Keratinocyte (primary cell): ENCODE measurements at regions not wholly inside any gene's neighbourhood (a gene's known extent, or its start where the extent isn't known, plus 50 kb on each side); places are given as distances from the start of the nearest gene placed in this dataset.

Experiments used
- DNase-seq: peaks from one replicate; pipeline ENCODE4 v3.0.0-alpha.2; 2011; ENCODE audit warnings: low read depth, missing footprints, low spot score
- FAIRE-seq: peaks from 2 replicates; lab custom pipeline; 2011; peaks lifted over from hg19 to GRCh38; lab: Jason Lieb, UNC
- H2AFZ ChIP-seq: 2 replicates; pipeline ENCODE4 v1.6.0; 2012; ENCODE audit warnings: low read length, control low read depth, inconsistent platforms; ENCODE audit not compliant: control insufficient read depth
- H3K27ac ChIP-seq: 2 replicates; pipeline ENCODE4 v1.5.1; 2011; ENCODE audit warnings: low read length; ENCODE audit not compliant: control insufficient read depth, insufficient read depth
- H3K27me3 ChIP-seq: 3 replicates; pipeline ENCODE4 v1.6.0; 2011; ENCODE audit warnings: low read length; ENCODE audit not compliant: control insufficient read depth, insufficient read depth; ENCODE audit errors: extremely low read depth
- H3K36me3 ChIP-seq, 2 experiments: 2 replicates in 1 of 2; 3 replicates in 1 of 2; pipeline ENCODE4 v1.5.1; 2011; ENCODE audit warnings: low read length in 2 of 2, mild to moderate bottlenecking in 1 of 2; ENCODE audit not compliant: control insufficient read depth in 2 of 2, insufficient read depth in 2 of 2; ENCODE audit errors: extremely low read depth in 1 of 2
- H3K4me1 ChIP-seq: 3 replicates; pipeline ENCODE4 v1.5.1; 2011; ENCODE audit warnings: low read length; ENCODE audit not compliant: control insufficient read depth, insufficient read depth; ENCODE audit errors: extremely low read depth
- H3K4me2 ChIP-seq: 3 replicates; pipeline ENCODE4 v1.6.0; 2011; ENCODE audit warnings: low read depth, low read length; ENCODE audit not compliant: control insufficient read depth, insufficient read depth; ENCODE audit errors: extremely low read depth
- H3K4me3 ChIP-seq, 3 experiments: fragments of 200-600 bp in 1 of 3; sonication (generic) in 1 of 3; 2 replicates in 2 of 3; 3 replicates in 1 of 3; pipeline ENCODE4 v1.5.1; 2011 to 2016; ENCODE audit warnings: low read length in 3 of 3, mild to moderate bottlenecking in 3 of 3, control low read depth in 2 of 3, inconsistent platforms in 1 of 3, low read depth in 1 of 3, mixed read lengths in 1 of 3, mixed run types in 1 of 3, moderate library complexity in 1 of 3; ENCODE audit not compliant: control insufficient read depth in 2 of 3, insufficient read depth in 2 of 3; ENCODE audit errors: extremely low read depth in 1 of 3
- H3K79me2 ChIP-seq: 2 replicates; pipeline ENCODE4 v1.6.0; 2012; ENCODE audit warnings: low read length; ENCODE audit not compliant: control insufficient read depth, insufficient read depth
- H3K9ac ChIP-seq: 3 replicates; pipeline ENCODE4 v1.6.0; 2011; ENCODE audit warnings: low read length; ENCODE audit not compliant: control insufficient read depth, insufficient read depth; ENCODE audit errors: extremely low read depth
- H3K9me1 ChIP-seq: 3 replicates; pipeline ENCODE4 v1.6.0; 2011; ENCODE audit warnings: low read length; ENCODE audit not compliant: control insufficient read depth, insufficient read depth; ENCODE audit errors: extremely low read depth
- H3K9me3 ChIP-seq: 2 replicates; pipeline ENCODE4 v1.5.1; 2012; ENCODE audit warnings: low read depth, low read length; ENCODE audit not compliant: control insufficient read depth
- H4K20me1 ChIP-seq: 3 replicates; pipeline ENCODE4 v1.6.0; 2011; ENCODE audit warnings: low read length; ENCODE audit not compliant: control insufficient read depth, insufficient read depth; ENCODE audit errors: extremely low read depth
- CTCF ChIP-seq, 3 experiments: IDR thresholded peaks in 1 of 3; conservative IDR thresholded peaks in 1 of 3; optimal IDR thresholded peaks in 1 of 3; 2 replicates in 2 of 3; 3 replicates in 1 of 3; pipeline versions ENCODE3 to v1.5.1; 2011; ENCODE audit warnings: low read length in 3 of 3, mild to moderate bottlenecking in 3 of 3, moderate library complexity in 2 of 3, control low read depth in 1 of 3, inconsistent platforms in 1 of 3; ENCODE audit not compliant: insufficient read depth in 2 of 3; ENCODE audit errors: extremely low read depth in 1 of 3
- EZH2 ChIP-seq: IDR thresholded peaks from one replicate; pipeline ENCODE4 v1.6.1; 2012; ENCODE audit warnings: inconsistent platforms, mild to moderate bottlenecking, low read length, moderate library complexity
- dilution Hi-C: fragments of 300-500 bp; cut with MboI; formaldehyde crosslinking; loops from one replicate; pipeline ENCODE4 v1.7.0; 2020; ENCODE audit warnings: low sequenced_read_pairs; ENCODE audit not compliant: extremely low pct_ligation_motif_present

GRCh38 chr4:28759064-28759463 lies 1898.4 kb downstream of the STIM2 start:
- no peak overlapping the region for H2AFZ ChIP-seq
- no peak overlapping the region for H3K4me2 ChIP-seq
- no peaks in the 10 kb centered on the region for H3K36me3 ChIP-seq
- no peaks in the 10 kb centered on the region for H3K79me2 ChIP-seq
- no peaks in the 10 kb centered on the region for H4K20me1 ChIP-seq
- DNase-seq (no peak), FAIRE-seq (no peak)
- H3K4me1 ChIP-seq, result no peaks in the 10 kb centered on the region
- H3K9ac ChIP-seq, result no peak overlapping the region
- dilution Hi-C loops, result no loop called here
- no peak overlapping the region for H3K27ac ChIP-seq
- no peaks in the 10 kb centered on the region for H3K9me1 ChIP-seq
- TF ChIP-seq CTCF (optimal IDR thresholded peaks at IDR 0.05 in 1 of 3, IDR thresholded peaks at IDR 0.05 in 1 of 3, conservative IDR thresholded peaks at IDR 0.05 in 1 of 3; ENCODE audit: extremely low read depth in 1 of 3, insufficient read depth in 2 of 3, low read length in 3 of 3) (no peak), EZH2 (no peak)
- H3K27me3 ChIP-seq, result no peaks in the 10 kb centered on the region
- H3K9me3 ChIP-seq, result no peaks in the 10 kb centered on the region
- H3K4me3 ChIP-seq, result no peak overlapping the region

DNA sequence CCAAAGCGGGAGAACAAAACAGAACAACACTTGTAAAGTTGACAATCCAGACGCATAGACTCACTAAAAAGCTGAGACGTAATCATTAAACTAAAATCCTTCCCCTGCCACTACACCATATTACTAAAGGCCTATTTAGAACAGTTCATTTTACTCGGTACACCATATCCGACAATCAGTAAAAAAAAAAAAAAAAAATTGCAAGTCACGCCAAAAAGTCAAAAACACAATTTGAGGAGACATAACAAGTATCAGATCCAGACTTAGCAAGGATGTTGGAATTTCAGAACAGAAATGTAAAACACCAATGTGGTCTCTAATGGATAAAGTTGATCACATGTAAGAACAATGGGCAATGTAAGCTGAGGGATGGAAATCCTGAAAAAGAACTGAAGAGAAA lies 1899.4 kb downstream of the STIM2 start:
- Histone ChIP-seq H2AFZ (no peak overlapping the region), H3K9me1 (no peaks in the 10 kb centered on the region), H3K9ac (no peak overlapping the region), H3K4me1 (no peaks in the 10 kb centered on the region), H4K20me1 (no peaks in the 10 kb centered on the region), H3K27ac (no peak overlapping the region), H3K79me2 (no peaks in the 10 kb centered on the region), H3K4me3 (no peak overlapping the region), H3K36me3 (no peaks in the 10 kb centered on the region), H3K27me3 (no peaks in the 10 kb centered on the region), H3K4me2 (no peak overlapping the region), H3K9me3 (no peaks in the 10 kb centered on the region)
- DNase-seq, result no peak
- FAIRE-seq, result no peak
- dilution Hi-C loops, result no loop called here
- TF ChIP-seq CTCF (optimal IDR thresholded peaks at IDR 0.05 in 1 of 3, IDR thresholded peaks at IDR 0.05 in 1 of 3, conservative IDR thresholded peaks at IDR 0.05 in 1 of 3; ENCODE audit: extremely low read depth in 1 of 3, insufficient read depth in 2 of 3, low read length in 3 of 3) (no peak), EZH2 (no peak)
